GM23338 (cell line): ENCODE measurements at regions not wholly inside any gene's neighbourhood (a gene's known extent, or its start where the extent isn't known, plus 50 kb on each side); places are given as distances from the start of the nearest gene placed in this dataset.

ENCODE experiments used
- ATAC-seq: fragments of 200-7000 bp; cut with Tn5 transposase; 3 replicates; pipeline ENCODE4 v1.9.1; 2020
- DNase-seq: peaks from one replicate; pipeline ENCODE4 v3.0.0-alpha.2; 2015; ENCODE audit warnings: low spot score
- H2AFZ ChIP-seq: fragments of 200-600 bp; sonication (generic); 2 replicates; pipeline ENCODE4 v1.8.0; 2016; ENCODE audit warnings: antibody characterized with exemption, mild to moderate bottlenecking, moderate library complexity
- H3F3A ChIP-seq: fragments of 200-600 bp; sonication (generic); replicated peaks from 2 replicates; pipeline ENCODE4 v1.8.0; 2017; ENCODE audit warnings: antibody characterized with exemption, mixed run types, low read depth
- H3K27ac ChIP-seq: fragments of 200-600 bp; sonication (generic); 2 replicates; pipeline ENCODE4 v1.6.1; 2016; ENCODE audit warnings: low read depth
- H3K27me3 ChIP-seq: fragments of 200-600 bp; sonication (generic); 2 replicates; pipeline ENCODE4 v1.8.0; 2016; ENCODE audit warnings: mild to moderate bottlenecking, mixed run types, moderate library complexity; ENCODE audit not compliant: insufficient read depth
- H3K36me3 ChIP-seq: fragments of 200-600 bp; sonication (generic); 2 replicates; pipeline ENCODE4 v1.8.0; 2016; ENCODE audit warnings: mild to moderate bottlenecking; ENCODE audit not compliant: insufficient read depth
- H3K4me1 ChIP-seq: fragments of 200-600 bp; sonication (generic); 2 replicates; pipeline ENCODE4 v1.8.0; 2016; ENCODE audit warnings: mild to moderate bottlenecking, moderate library complexity; ENCODE audit not compliant: insufficient read depth
- H3K4me2 ChIP-seq: fragments of 200-600 bp; sonication (generic); 2 replicates; pipeline ENCODE4 v1.7.1; 2017; ENCODE audit warnings: mixed run types
- H3K4me3 ChIP-seq: fragments of 200-600 bp; sonication (generic); 2 replicates; pipeline ENCODE4 v1.6.1; 2016; ENCODE audit warnings: mixed run types
- H3K79me2 ChIP-seq: fragments of 200-600 bp; sonication (generic); replicated peaks from 2 replicates; pipeline ENCODE4 v1.8.0; 2017; ENCODE audit warnings: mild to moderate bottlenecking; ENCODE audit not compliant: insufficient read depth
- H3K9me2 ChIP-seq: fragments of 200-600 bp; sonication (generic); 2 replicates; pipeline ENCODE4 v1.8.0; 2017; ENCODE audit not compliant: insufficient read depth
- H4K20me1 ChIP-seq: fragments of 200-600 bp; sonication (generic); replicated peaks from 2 replicates; pipeline ENCODE4 v1.8.0; 2017; ENCODE audit warnings: mild to moderate bottlenecking; ENCODE audit not compliant: insufficient read depth
- H3K27ac Mint-ChIP-seq: 2 replicates; pipeline ENCODE4 v1.8.0; 2020; ENCODE audit warnings: inconsistent platforms, mild to moderate bottlenecking, moderate library complexity, mixed read lengths
- H3K27me3 Mint-ChIP-seq: 3 replicates; pipeline ENCODE4 v1.8.0; 2022; ENCODE audit warnings: low read depth, mild to moderate bottlenecking, moderate library complexity, mixed read lengths, inconsistent platforms; ENCODE audit not compliant: insufficient read depth, poor library complexity
- H3K36me3 Mint-ChIP-seq: 3 replicates; pipeline ENCODE4 v1.8.0; 2021; ENCODE audit warnings: low read depth, mild to moderate bottlenecking, inconsistent platforms, moderate library complexity, mixed read lengths
- H3K4me1 Mint-ChIP-seq: 3 replicates; pipeline ENCODE4 v1.8.0; 2020; ENCODE audit warnings: mild to moderate bottlenecking, inconsistent platforms, mixed read lengths
- H3K4me3 Mint-ChIP-seq: 3 replicates; pipeline ENCODE4 v1.8.0; 2021; ENCODE audit warnings: moderate library complexity, mild to moderate bottlenecking, inconsistent platforms, mixed read lengths
- H3K9me3 Mint-ChIP-seq: 3 replicates; pipeline ENCODE4 v1.8.0; 2020; ENCODE audit warnings: moderate library complexity, mild to moderate bottlenecking, inconsistent platforms, mixed read lengths
- CREB1 ChIP-seq: fragments of 250-450 bp; sonication (Bioruptor Pico); IDR thresholded peaks from 2 replicates; pipeline ENCODE4 v1.5.0; 2020; ENCODE audit warnings: low read depth, mild to moderate bottlenecking, moderate library complexity
- CTCF ChIP-seq, 2 experiments: fragments of 200-600 bp in 1 of 2; sonication (generic) in 1 of 2; conservative IDR thresholded peaks; 2 replicates each; pipeline versions ENCODE4 v1.5.1 to v1.6.1; 2016 to 2017; ENCODE audit warnings: antibody characterized with exemption in 2 of 2, low read depth in 2 of 2, mild to moderate bottlenecking in 2 of 2, moderate library complexity in 1 of 2
- ETS1 ChIP-seq: IDR thresholded peaks from 2 replicates; pipeline ENCODE4 v1.6.1; 2016; ENCODE audit warnings: antibody characterized with exemption
- EZH2 ChIP-seq: fragments of 200-600 bp; sonication (generic); IDR thresholded peaks from one replicate; pipeline ENCODE4 v1.8.0; 2017; ENCODE audit warnings: antibody characterized with exemption, mild to moderate bottlenecking, low read depth; ENCODE audit not compliant: unreplicated experiment
- EZH2phosphoT487 ChIP-seq: fragments of 200-600 bp; sonication (generic); IDR thresholded peaks from one replicate; pipeline ENCODE4 v1.8.1; 2018; ENCODE audit warnings: antibody characterized with exemption; ENCODE audit not compliant: unreplicated experiment
- JUNB ChIP-seq: IDR thresholded peaks from one replicate; pipeline ENCODE4 v1.6.1; 2016; ENCODE audit warnings: antibody characterized with exemption; ENCODE audit not compliant: unreplicated experiment
- NANOG ChIP-seq: IDR thresholded peaks from 2 replicates; pipeline ENCODE4 v1.6.1; 2016; ENCODE audit warnings: antibody characterized with exemption, borderline replicate concordance
- POLR2AphosphoS5 ChIP-seq: IDR thresholded peaks from 2 replicates; pipeline ENCODE4 v1.6.1; 2016; ENCODE audit warnings: antibody characterized with exemption, low read depth
- STAT1 ChIP-seq: IDR thresholded peaks from one replicate; pipeline ENCODE4 v1.6.1; 2016; ENCODE audit warnings: antibody characterized with exemption; ENCODE audit not compliant: unreplicated experiment
- ZNF114 ChIP-seq: fragments of 250-450 bp; sonication (Bioruptor Pico); IDR thresholded peaks from 2 replicates; pipeline ENCODE4 v1.5.0; 2020; ENCODE audit warnings: mild to moderate bottlenecking, moderate library complexity
- ZNF331 ChIP-seq: fragments of 250-450 bp; sonication (Bioruptor Pico); IDR thresholded peaks from 2 replicates; pipeline ENCODE4 v1.5.0; 2020; ENCODE audit warnings: low read depth, mild to moderate bottlenecking, moderate library complexity
- TF ChIP-seq, protein P1 (sequence below): IDR thresholded peaks from one replicate; pipeline ENCODE4 v1.6.1; 2018; ENCODE audit warnings: antibody characterized with exemption; ENCODE audit not compliant: unreplicated experiment
- TF ChIP-seq, protein P2 (sequence below): fragments of 250-450 bp; sonication (Bioruptor Pico); IDR thresholded peaks from 2 replicates; pipeline ENCODE4 v1.5.0; 2020; ENCODE audit warnings: mild to moderate bottlenecking, moderate library complexity

GRCh38 chr20:12679447-12679846 is 329.3 kb upstream of the SPTLC3 start:
- H3K4me1 Mint-ChIP-seq: peaks cover 15% of the 10 kb centered on the region
- Histone ChIP-seq H3K36me3 (no peaks in the 10 kb centered on the region), H3K79me2 (no peaks in the 10 kb centered on the region), H2AFZ (no peak overlapping the region), H3K27ac (no peak overlapping the region), H3K4me3 (no peak overlapping the region), H3K9me2 (peaks cover 10% of the 10 kb centered on the region), H3K27me3 (no peaks in the 10 kb centered on the region), H3K4me2 (no peak overlapping the region), H3F3A (no peaks in the 10 kb centered on the region), H3K4me1 (peaks cover 15% of the 10 kb centered on the region), H4K20me1 (no peaks in the 10 kb centered on the region)
- DNase-seq (no peak), ATAC-seq (no peak)
- no peak overlapping the region for H3K4me3 Mint-ChIP-seq
- H3K36me3 Mint-ChIP-seq: no peaks in the 10 kb centered on the region
- no peaks in the 10 kb centered on the region for H3K9me3 Mint-ChIP-seq
- no peak for TF ChIP-seq EZH2
- TF ChIP-seq NANOG: no peak
- TF ChIP-seq ETS1: no peak
- no peak for TF ChIP-seq EZH2phosphoT487
- no peak for TF ChIP-seq JUNB
- no peak for TF ChIP-seq ZNF331 (CRISPR knock-in tag)
- TF ChIP-seq, protein P1, sequence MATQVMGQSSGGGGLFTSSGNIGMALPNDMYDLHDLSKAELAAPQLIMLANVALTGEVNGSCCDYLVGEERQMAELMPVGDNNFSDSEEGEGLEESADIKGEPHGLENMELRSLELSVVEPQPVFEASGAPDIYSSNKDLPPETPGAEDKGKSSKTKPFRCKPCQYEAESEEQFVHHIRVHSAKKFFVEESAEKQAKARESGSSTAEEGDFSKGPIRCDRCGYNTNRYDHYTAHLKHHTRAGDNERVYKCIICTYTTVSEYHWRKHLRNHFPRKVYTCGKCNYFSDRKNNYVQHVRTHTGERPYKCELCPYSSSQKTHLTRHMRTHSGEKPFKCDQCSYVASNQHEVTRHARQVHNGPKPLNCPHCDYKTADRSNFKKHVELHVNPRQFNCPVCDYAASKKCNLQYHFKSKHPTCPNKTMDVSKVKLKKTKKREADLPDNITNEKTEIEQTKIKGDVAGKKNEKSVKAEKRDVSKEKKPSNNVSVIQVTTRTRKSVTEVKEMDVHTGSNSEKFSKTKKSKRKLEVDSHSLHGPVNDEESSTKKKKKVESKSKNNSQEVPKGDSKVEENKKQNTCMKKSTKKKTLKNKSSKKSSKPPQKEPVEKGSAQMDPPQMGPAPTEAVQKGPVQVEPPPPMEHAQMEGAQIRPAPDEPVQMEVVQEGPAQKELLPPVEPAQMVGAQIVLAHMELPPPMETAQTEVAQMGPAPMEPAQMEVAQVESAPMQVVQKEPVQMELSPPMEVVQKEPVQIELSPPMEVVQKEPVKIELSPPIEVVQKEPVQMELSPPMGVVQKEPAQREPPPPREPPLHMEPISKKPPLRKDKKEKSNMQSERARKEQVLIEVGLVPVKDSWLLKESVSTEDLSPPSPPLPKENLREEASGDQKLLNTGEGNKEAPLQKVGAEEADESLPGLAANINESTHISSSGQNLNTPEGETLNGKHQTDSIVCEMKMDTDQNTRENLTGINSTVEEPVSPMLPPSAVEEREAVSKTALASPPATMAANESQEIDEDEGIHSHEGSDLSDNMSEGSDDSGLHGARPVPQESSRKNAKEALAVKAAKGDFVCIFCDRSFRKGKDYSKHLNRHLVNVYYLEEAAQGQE: no peak
- TF ChIP-seq ZNF114 (CRISPR knock-in tag): no peak
- no peak for TF ChIP-seq POLR2AphosphoS5
- no peak for TF ChIP-seq STAT1
- no peak for TF ChIP-seq CREB1 (CRISPR knock-in tag)
- TF ChIP-seq, protein P2, sequence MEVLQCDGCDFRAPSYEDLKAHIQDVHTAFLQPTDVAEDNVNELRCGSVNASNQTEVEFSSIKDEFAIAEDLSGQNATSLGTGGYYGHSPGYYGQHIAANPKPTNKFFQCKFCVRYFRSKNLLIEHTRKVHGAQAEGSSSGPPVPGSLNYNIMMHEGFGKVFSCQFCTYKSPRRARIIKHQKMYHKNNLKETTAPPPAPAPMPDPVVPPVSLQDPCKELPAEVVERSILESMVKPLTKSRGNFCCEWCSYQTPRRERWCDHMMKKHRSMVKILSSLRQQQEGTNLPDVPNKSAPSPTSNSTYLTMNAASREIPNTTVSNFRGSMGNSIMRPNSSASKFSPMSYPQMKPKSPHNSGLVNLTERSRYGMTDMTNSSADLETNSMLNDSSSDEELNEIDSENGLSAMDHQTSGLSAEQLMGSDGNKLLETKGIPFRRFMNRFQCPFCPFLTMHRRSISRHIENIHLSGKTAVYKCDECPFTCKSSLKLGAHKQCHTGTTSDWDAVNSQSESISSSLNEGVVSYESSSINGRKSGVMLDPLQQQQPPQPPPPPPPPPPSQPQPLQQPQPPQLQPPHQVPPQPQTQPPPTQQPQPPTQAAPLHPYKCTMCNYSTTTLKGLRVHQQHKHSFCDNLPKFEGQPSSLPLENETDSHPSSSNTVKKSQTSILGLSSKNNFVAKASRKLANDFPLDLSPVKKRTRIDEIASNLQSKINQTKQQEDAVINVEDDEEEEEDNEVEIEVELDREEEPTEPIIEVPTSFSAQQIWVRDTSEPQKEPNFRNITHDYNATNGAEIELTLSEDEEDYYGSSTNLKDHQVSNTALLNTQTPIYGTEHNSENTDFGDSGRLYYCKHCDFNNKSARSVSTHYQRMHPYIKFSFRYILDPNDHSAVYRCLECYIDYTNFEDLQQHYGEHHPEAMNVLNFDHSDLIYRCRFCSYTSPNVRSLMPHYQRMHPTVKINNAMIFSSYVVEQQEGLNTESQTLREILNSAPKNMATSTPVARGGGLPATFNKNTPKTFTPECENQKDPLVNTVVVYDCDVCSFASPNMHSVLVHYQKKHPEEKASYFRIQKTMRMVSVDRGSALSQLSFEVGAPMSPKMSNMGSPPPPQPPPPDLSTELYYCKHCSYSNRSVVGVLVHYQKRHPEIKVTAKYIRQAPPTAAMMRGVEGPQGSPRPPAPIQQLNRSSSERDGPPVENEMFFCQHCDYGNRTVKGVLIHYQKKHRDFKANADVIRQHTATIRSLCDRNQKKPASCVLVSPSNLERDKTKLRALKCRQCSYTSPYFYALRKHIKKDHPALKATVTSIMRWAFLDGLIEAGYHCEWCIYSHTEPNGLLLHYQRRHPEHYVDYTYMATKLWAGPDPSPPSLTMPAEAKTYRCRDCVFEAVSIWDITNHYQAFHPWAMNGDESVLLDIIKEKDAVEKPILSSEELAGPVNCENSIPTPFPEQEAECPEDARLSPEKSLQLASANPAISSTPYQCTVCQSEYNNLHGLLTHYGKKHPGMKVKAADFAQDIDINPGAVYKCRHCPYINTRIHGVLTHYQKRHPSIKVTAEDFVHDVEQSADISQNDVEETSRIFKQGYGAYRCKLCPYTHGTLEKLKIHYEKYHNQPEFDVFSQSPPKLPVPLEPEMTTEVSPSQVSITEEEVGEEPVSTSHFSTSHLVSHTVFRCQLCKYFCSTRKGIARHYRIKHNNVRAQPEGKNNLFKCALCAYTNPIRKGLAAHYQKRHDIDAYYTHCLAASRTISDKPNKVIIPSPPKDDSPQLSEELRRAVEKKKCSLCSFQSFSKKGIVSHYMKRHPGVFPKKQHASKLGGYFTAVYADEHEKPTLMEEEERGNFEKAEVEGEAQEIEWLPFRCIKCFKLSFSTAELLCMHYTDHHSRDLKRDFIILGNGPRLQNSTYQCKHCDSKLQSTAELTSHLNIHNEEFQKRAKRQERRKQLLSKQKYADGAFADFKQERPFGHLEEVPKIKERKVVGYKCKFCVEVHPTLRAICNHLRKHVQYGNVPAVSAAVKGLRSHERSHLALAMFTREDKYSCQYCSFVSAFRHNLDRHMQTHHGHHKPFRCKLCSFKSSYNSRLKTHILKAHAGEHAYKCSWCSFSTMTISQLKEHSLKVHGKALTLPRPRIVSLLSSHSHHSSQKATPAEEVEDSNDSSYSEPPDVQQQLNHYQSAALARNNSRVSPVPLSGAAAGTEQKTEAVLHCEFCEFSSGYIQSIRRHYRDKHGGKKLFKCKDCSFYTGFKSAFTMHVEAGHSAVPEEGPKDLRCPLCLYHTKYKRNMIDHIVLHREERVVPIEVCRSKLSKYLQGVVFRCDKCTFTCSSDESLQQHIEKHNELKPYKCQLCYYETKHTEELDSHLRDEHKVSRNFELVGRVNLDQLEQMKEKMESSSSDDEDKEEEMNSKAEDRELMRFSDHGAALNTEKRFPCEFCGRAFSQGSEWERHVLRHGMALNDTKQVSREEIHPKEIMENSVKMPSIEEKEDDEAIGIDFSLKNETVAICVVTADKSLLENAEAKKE (CRISPR knock-in tag): no peak
- TF ChIP-seq CTCF (conservative IDR thresholded peaks at IDR 0.05; ENCODE audit: low read depth in 2 of 2): no peak
- peaks cover 2% of the 10 kb centered on the region for H3K27me3 Mint-ChIP-seq
- H3K27ac Mint-ChIP-seq: no peak overlapping the region
